Osteoblast (primary cell): ENCODE measurements at regions not wholly inside any gene's neighbourhood (a gene's known extent, or its start where the extent isn't known, plus 50 kb on each side); places are given as distances from the start of the nearest gene placed in this dataset.

Experiments
- DNase-seq: peaks from one replicate; pipeline ENCODE4 v3.0.0; 2011; ENCODE audit warnings: low spot score, mixed read lengths; ENCODE audit not compliant: insufficient read length; ENCODE audit errors: missing footprints
- H2AFZ ChIP-seq: 2 replicates; pipeline ENCODE4 v1.6.0; 2011; ENCODE audit warnings: mild to moderate bottlenecking, low read length
- H3K27ac ChIP-seq: 2 replicates; pipeline ENCODE4 v1.5.1; 2011; ENCODE audit warnings: mild to moderate bottlenecking, low read depth, low read length, moderate library complexity
- H3K27me3 ChIP-seq: 2 replicates; pipeline ENCODE4 v1.6.0; 2012; ENCODE audit warnings: mild to moderate bottlenecking, control low read depth, inconsistent platforms, low read length, moderate library complexity; ENCODE audit not compliant: insufficient read depth
- H3K36me3 ChIP-seq: 2 replicates; pipeline ENCODE4 v1.5.1; 2011; ENCODE audit warnings: mild to moderate bottlenecking, low read length, control low read depth, moderate library complexity; ENCODE audit not compliant: insufficient read depth
- H3K4me1 ChIP-seq: 2 replicates; pipeline ENCODE4 v1.5.1; 2011; ENCODE audit warnings: mild to moderate bottlenecking, low read length, control low read depth, moderate library complexity; ENCODE audit not compliant: insufficient read depth
- H3K4me2 ChIP-seq: 2 replicates; pipeline ENCODE4 v1.6.0; 2011; ENCODE audit warnings: mild to moderate bottlenecking, low read length; ENCODE audit not compliant: insufficient read depth
- H3K4me3 ChIP-seq: fragments of 200-600 bp; sonication (generic); 3 replicates; pipeline ENCODE4 v1.5.1; 2012; ENCODE audit warnings: mild to moderate bottlenecking, low read length, inconsistent platforms; ENCODE audit not compliant: insufficient read depth
- H3K79me2 ChIP-seq: 2 replicates; pipeline ENCODE4 v1.6.0; 2012; ENCODE audit warnings: mild to moderate bottlenecking, low read length, control low read depth, inconsistent platforms; ENCODE audit not compliant: insufficient read depth
- H3K9me3 ChIP-seq: 2 replicates; pipeline ENCODE4 v1.5.1; 2011; ENCODE audit warnings: low read depth, low read length, control low read depth
- H4K20me1 ChIP-seq: 2 replicates; pipeline ENCODE4 v1.6.0; 2012; ENCODE audit warnings: mild to moderate bottlenecking, low read length, control low read depth; ENCODE audit not compliant: insufficient read depth
- CTCF ChIP-seq: IDR thresholded peaks from 2 replicates; pipeline ENCODE4 v1.5.1; 2011; ENCODE audit warnings: mild to moderate bottlenecking, low read depth, low read length, moderate library complexity; ENCODE audit errors: extremely low read depth

GRCh38 chr12:115847398-115847797 lies 430.1 kb downstream of the MED13L start:
- H3K27me3 ChIP-seq: no peaks in the 10 kb centered on the region
- no peaks in the 10 kb centered on the region for H3K36me3 ChIP-seq
- no peak for DNase-seq
- H3K4me1 ChIP-seq: no peaks in the 10 kb centered on the region
- H3K4me3 ChIP-seq: no peak overlapping the region
- no peak for TF ChIP-seq CTCF
- no peaks in the 10 kb centered on the region for H4K20me1 ChIP-seq
- no peak overlapping the region for H3K27ac ChIP-seq
- H3K9me3 ChIP-seq: no peaks in the 10 kb centered on the region
- no peak overlapping the region for H3K4me2 ChIP-seq
- no peaks in the 10 kb centered on the region for H3K79me2 ChIP-seq
- no peak overlapping the region for H2AFZ ChIP-seq

GRCh38 chr12:115846516-115846915 lies 431.0 kb downstream of the MED13L start:
- H2AFZ ChIP-seq: no peak overlapping the region
- H3K4me3 ChIP-seq: no peak overlapping the region
- no peak for TF ChIP-seq CTCF
- no peaks in the 10 kb centered on the region for H3K27me3 ChIP-seq
- H3K79me2 ChIP-seq: no peaks in the 10 kb centered on the region
- H3K4me1 ChIP-seq: no peaks in the 10 kb centered on the region
- H3K27ac ChIP-seq: no peak overlapping the region
- no peaks in the 10 kb centered on the region for H4K20me1 ChIP-seq
- DNase-seq: no peak
- no peak overlapping the region for H3K4me2 ChIP-seq
- no peaks in the 10 kb centered on the region for H3K9me3 ChIP-seq
- no peaks in the 10 kb centered on the region for H3K36me3 ChIP-seq

GRCh38 chr12:115840159-115840558 lies 437.3 kb downstream of the MED13L start:
- no peak for TF ChIP-seq CTCF
- no peaks in the 10 kb centered on the region for H3K4me1 ChIP-seq
- H3K4me2 ChIP-seq: no peak overlapping the region
- no peaks in the 10 kb centered on the region for H3K9me3 ChIP-seq
- no peaks in the 10 kb centered on the region for H4K20me1 ChIP-seq
- no peaks in the 10 kb centered on the region for H3K79me2 ChIP-seq
- H2AFZ ChIP-seq: no peak overlapping the region
- DNase-seq: no peak
- H3K27ac ChIP-seq: no peak overlapping the region
- no peak overlapping the region for H3K4me3 ChIP-seq
- no peaks in the 10 kb centered on the region for H3K27me3 ChIP-seq
- H3K36me3 ChIP-seq: no peaks in the 10 kb centered on the region

- no peak for DNase-seq
- Histone ChIP-seq H3K4me3 (no peak overlapping the region), H3K9me3 (no peaks in the 10 kb centered on the region), H3K27ac (no peak overlapping the region), H3K27me3 (no peaks in the 10 kb centered on the region), H4K20me1 (no peaks in the 10 kb centered on the region), H2AFZ (no peak overlapping the region), H3K4me2 (no peak overlapping the region), H3K79me2 (no peaks in the 10 kb centered on the region), H3K36me3 (no peaks in the 10 kb centered on the region), H3K4me1 (no peaks in the 10 kb centered on the region)
- no peak for TF ChIP-seq CTCF
Measured at GRCh38 chr12:115838952-115839351, 438.5 kb downstream of the MED13L start.
